ENCODE measurements at regions not wholly inside any gene's neighbourhood (a gene's known extent, or its start where the extent isn't known, plus 50 kb on each side); places are given as distances from the start of the nearest gene placed in this dataset.
A peak's percentile ranks its signal among the peaks of the same experiment; 100 is the strongest.

GRCh38 chr20:51265361-51265760 is 242.5 kb upstream of the KCNG1 start:
- no peak for DNase-seq

- DNase-seq, result no peak
Observed at GRCh38 chr20:51262240-51262639, 239.3 kb upstream of the KCNG1 start.

- no peak for DNase-seq
Observed at GRCh38 chr20:51259455-51259854, 236.5 kb upstream of the KCNG1 start.

- DNase-seq, result no peak
Observed at GRCh38 chr20:51258582-51259165, 235.8 kb upstream of the KCNG1 start.

GRCh38 chr20:51255417-51255816 is 232.5 kb upstream of the KCNG1 start:
- DNase-seq, result no peak

GRCh38 chr20:51253280-51253679 is 230.4 kb upstream of the KCNG1 start:
- no peak for DNase-seq

- no peak for DNase-seq
Observed at GRCh38 chr20:51249781-51250180, 226.9 kb upstream of the KCNG1 start.

GRCh38 chr20:51249215-51249614 is 226.3 kb upstream of the KCNG1 start:
- no peak for DNase-seq

GRCh38 chr20:51244466-51244865 is 221.6 kb upstream of the KCNG1 start:
- no peak for DNase-seq

- DNase-seq, result no peak
Observed at GRCh38 chr20:51238675-51239305, 215.9 kb upstream of the KCNG1 start.

- no peak for DNase-seq
Observed at GRCh38 chr20:51237791-51238190, 214.9 kb upstream of the KCNG1 start.

GRCh38 chr20:51237278-51237677 is 214.4 kb upstream of the KCNG1 start:
- DNase-seq, result peak; percentile 12

GRCh38 chr20:51236421-51236820 is 213.5 kb upstream of the KCNG1 start:
- DNase-seq, result no peak

- DNase-seq, result no peak
Observed at GRCh38 chr20:51233345-51233744, 210.4 kb upstream of the KCNG1 start.

GRCh38 chr20:51230727-51231126 is 207.8 kb upstream of the KCNG1 start:
- no peak for DNase-seq

- DNase-seq, result no peak
Observed at GRCh38 chr20:51228763-51229162, 205.9 kb upstream of the KCNG1 start.

GRCh38 chr20:51227744-51228143 is 204.8 kb upstream of the KCNG1 start:
- DNase-seq, result no peak

- no peak for DNase-seq
Observed at GRCh38 chr20:51223183-51223720, 200.3 kb upstream of the KCNG1 start.

- DNase-seq, result peak; percentile 57
Observed at GRCh38 chr20:51221791-51222408, 199.0 kb upstream of the KCNG1 start.

- DNase-seq, result no peak
Observed at GRCh38 chr20:51221103-51221502, 198.2 kb upstream of the KCNG1 start.

- peak; percentile 49 for DNase-seq
Observed at GRCh38 chr20:51220293-51220706, 197.4 kb upstream of the KCNG1 start.

- DNase-seq, result no peak
Observed at GRCh38 chr20:51219544-51219943, 196.6 kb upstream of the KCNG1 start.

GRCh38 chr20:51218603-51219002 is 195.7 kb upstream of the KCNG1 start:
- DNase-seq, result no peak

- DNase-seq, result no peak
Observed at GRCh38 chr20:51217347-51218045, 194.6 kb upstream of the KCNG1 start.

Measured in suppressor macrophage treated with lipopolysaccharide for 4 hours (primary cell).